Esophagus muscularis mucosa (tissue), 4 donors: ENCODE measurements at regions not wholly inside any gene's neighbourhood (a gene's known extent, or its start where the extent isn't known, plus 50 kb on each side); places are given as distances from the start of the nearest gene placed in this dataset.
"Not testable (repeated sequence)": the region's sequence is repeated elsewhere in the genome, so short reads cannot be mapped to it uniquely, and the experiment has no call there.

Source experiments
- DNase-seq: peaks from one replicate; pipeline ENCODE4 v3.0.0-alpha.2; 2017; ENCODE audit errors: extremely low spot score
- H3K27ac ChIP-seq, 4 donors: fragments of 200-600 bp; sonication (generic); replicated peaks in 1 of 4; 1 replicate in 3 of 4; 2 replicates in 1 of 4; pipeline ENCODE4 v1.5.1; 2016 to 2019; ENCODE audit warnings: mild to moderate bottlenecking in 1 of 4
- H3K27me3 ChIP-seq, 4 donors: fragments of 200-600 bp; sonication (generic); one replicate each; pipeline versions ENCODE4 v1.5.1 to v1.6.0; 2016 to 2019
- H3K36me3 ChIP-seq, 4 donors: fragments of 200-600 bp; sonication (generic); one replicate each; pipeline ENCODE4 v1.5.1; 2016 to 2019
- H3K4me1 ChIP-seq, 4 donors: fragments of 200-600 bp; sonication (generic); one replicate each; pipeline ENCODE4 v1.5.1; 2016 to 2019
- H3K4me3 ChIP-seq, 4 donors: fragments of 200-600 bp; sonication (generic); 1 replicate in 2 of 4; 2 replicates in 2 of 4; pipeline ENCODE4 v1.5.1; 2016 to 2019; ENCODE audit warnings: mild to moderate bottlenecking in 4 of 4, moderate library complexity in 1 of 4
- H3K9me3 ChIP-seq, 4 donors: fragments of 200-600 bp; sonication (generic); 1 replicate in 3 of 4; 2 replicates in 1 of 4; pipeline ENCODE4 v1.5.1; 2016 to 2019
- CTCF ChIP-seq, 3 experiments: fragments of 200-600 bp in 2 of 3; fragments of 450-650 bp in 1 of 3; sonication (generic) in 2 of 3; IDR thresholded peaks; one replicate each; pipeline ENCODE4 v1.5.1; 2017 to 2019; ENCODE audit warnings: antibody characterized with exemption in 3 of 3, mild to moderate bottlenecking in 2 of 3, moderate library complexity in 1 of 3
- EP300 ChIP-seq: sonication (generic); formaldehyde crosslinking; IDR thresholded peaks from one replicate; pipeline ENCODE4 v1.6.1; 2017; ENCODE audit warnings: antibody characterized with exemption
- POLR2A ChIP-seq: fragments of 450-650 bp; IDR thresholded peaks from one replicate; pipeline ENCODE4 v1.6.1; 2017; ENCODE audit warnings: antibody characterized with exemption, moderate library complexity, mild to moderate bottlenecking, low read depth
- POLR2AphosphoS5 ChIP-seq, 2 donors: sonication (generic); formaldehyde crosslinking; IDR thresholded peaks; one replicate each; pipeline ENCODE4 v1.6.1; 2017; ENCODE audit warnings: antibody characterized with exemption in 2 of 2
- WGBS: methylation state at CpG from one replicate; pipeline ENCODE4 v1.1.5; 2018; 5-methylcytosine and 5-hydroxymethylcytosine counted together
- intact Hi-C: fragments of 100-400 bp; cut with DNase I; formaldehyde crosslinking; loops from one replicate; pipeline ENCODE4 v1.15.1; 2023

DNA sequence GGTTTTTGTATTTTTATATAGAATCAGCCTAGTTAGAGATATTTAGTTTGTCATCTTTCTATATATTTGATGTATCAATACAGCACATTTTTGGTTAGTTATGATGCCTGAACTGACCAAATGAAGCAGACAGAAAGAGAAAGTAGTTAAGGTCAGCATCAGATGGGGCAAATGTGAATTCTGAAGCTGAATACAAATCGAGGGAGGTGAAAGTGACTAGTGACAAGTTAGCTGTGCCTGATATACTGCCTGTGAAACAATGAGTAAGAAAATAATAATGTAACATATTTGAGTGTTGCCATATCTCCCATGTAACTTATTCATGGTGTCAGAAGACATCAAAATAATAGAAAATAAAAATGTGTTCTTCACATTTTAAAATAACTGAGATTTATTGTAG is 680.3 kb upstream of the SEMA6D start:
- no peaks in the 10 kb centered on the region for H3K9me3 ChIP-seq
- 41% methylated on average over 1 of the region's 1 CpG for WGBS
- intact Hi-C loops = no loop called here
- no peak overlapping the region for H3K27ac ChIP-seq
- no peaks in the 10 kb centered on the region for H3K36me3 ChIP-seq
- no peak for DNase-seq
- no peak for TF ChIP-seq POLR2A
- TF ChIP-seq POLR2AphosphoS5 (IDR thresholded peaks at IDR 0.05) = no peak
- TF ChIP-seq CTCF (IDR thresholded peaks at IDR 0.05) = no peak
- TF ChIP-seq EP300 = no peak
- H3K27me3 ChIP-seq = no peaks in the 10 kb centered on the region
- H3K4me1 ChIP-seq = no peaks in the 10 kb centered on the region
- no peak overlapping the region for H3K4me3 ChIP-seq

GRCh38 chr15:47039225-47039624 is 678.1 kb upstream of the SEMA6D start:
- Histone ChIP-seq H3K4me1 (no peaks in the 10 kb centered on the region), H3K36me3 (no peaks in the 10 kb centered on the region), H3K4me3 (no peak overlapping the region), H3K27me3 (no peaks in the 10 kb centered on the region), H3K9me3 (no peaks in the 10 kb centered on the region), H3K27ac (no peak overlapping the region)
- DNase-seq = no peak
- intact Hi-C loops = no loop called here
- TF ChIP-seq CTCF (IDR thresholded peaks at IDR 0.05) (no peak), POLR2AphosphoS5 (IDR thresholded peaks at IDR 0.05) (no peak), EP300 (no peak), POLR2A (no peak)
- 71% methylated on average over 1 of the region's 1 CpG for WGBS

DNA sequence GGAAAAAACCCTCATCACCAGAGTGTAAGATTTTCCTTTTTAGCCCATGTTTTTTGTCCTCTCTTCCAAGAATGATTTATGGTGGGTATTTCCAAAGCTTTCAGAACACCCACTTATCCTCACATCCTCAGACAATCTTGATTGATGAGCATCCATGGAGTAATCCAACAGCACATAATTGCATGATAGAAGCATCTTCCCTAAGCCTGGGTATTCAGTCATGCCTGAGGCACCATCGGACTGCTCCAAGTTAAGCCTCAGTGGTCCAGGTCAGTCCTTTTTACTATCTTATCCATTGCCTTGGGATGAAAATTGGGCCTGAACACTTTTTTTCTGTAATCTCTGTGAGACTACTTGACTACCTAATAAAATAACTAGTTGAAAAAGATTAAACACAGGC is 676.0 kb upstream of the SEMA6D start:
- H3K27ac ChIP-seq = no peak overlapping the region
- intact Hi-C loops = no loop called here
- no peaks in the 10 kb centered on the region for H3K27me3 ChIP-seq
- no peak for DNase-seq
- no peak overlapping the region for H3K4me3 ChIP-seq
- H3K9me3 ChIP-seq = no peaks in the 10 kb centered on the region
- 79% methylated on average over 1 of the region's 1 CpG for WGBS
- H3K4me1 ChIP-seq = no peaks in the 10 kb centered on the region
- no peaks in the 10 kb centered on the region for H3K36me3 ChIP-seq
- TF ChIP-seq EP300 (no peak), POLR2AphosphoS5 (IDR thresholded peaks at IDR 0.05) (no peak), POLR2A (no peak), CTCF (IDR thresholded peaks at IDR 0.05) (no peak)

DNA sequence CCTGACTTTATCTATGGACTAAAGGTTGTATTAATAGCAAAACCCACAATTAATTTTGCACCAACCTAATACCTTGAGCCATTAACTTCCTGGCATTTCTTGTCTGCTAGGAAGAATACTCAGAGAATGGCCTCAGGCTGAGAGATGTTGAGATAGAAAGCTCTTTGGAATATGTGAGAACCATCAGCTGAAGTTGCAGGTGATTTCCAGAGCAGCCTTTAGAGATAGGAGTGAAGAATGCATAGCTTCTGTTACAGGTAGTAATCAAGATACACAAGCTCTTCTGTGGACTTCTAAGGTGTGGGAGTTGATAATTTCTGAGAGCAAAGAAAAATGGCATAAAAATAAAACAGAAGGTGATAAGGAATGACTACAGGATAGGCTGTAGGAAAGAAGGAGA is 669.3 kb upstream of the SEMA6D start:
- DNase-seq, H3K36me3 ChIP-seq, H3K27ac ChIP-seq, intact Hi-C loops, H3K4me1 ChIP-seq, H3K27me3 ChIP-seq, H3K4me3 ChIP-seq, H3K9me3 ChIP-seq: not testable (repeated sequence)

- intact Hi-C loops = no loop called here
- TF ChIP-seq POLR2A (no peak), CTCF (IDR thresholded peaks at IDR 0.05) (no peak)
- WGBS = 83% methylated on average over 7 of the region's 7 CpGs
- no peak for DNase-seq
- H3K4me3 ChIP-seq = no peak overlapping the region
- H3K9me3 ChIP-seq = no peaks in the 10 kb centered on the region
- no peak overlapping the region for H3K27ac ChIP-seq
- no peaks in the 10 kb centered on the region for H3K4me1 ChIP-seq
- H3K27me3 ChIP-seq = no peaks in the 10 kb centered on the region
- H3K36me3 ChIP-seq = no peaks in the 10 kb centered on the region
These were observed 650.9 kb upstream of the SEMA6D start for GRCh38 chr15:47066392-47066791.

- H3K36me3 ChIP-seq, H3K27me3 ChIP-seq, H3K4me1 ChIP-seq, H3K4me3 ChIP-seq, H3K27ac ChIP-seq, intact Hi-C loops, H3K9me3 ChIP-seq, DNase-seq: not testable (repeated sequence)
- 40% methylated on average over 4 of the region's 4 CpGs for WGBS
These were observed 639.5 kb upstream of the SEMA6D start for GRCh38 chr15:47077846-47078245.
